C4-2B (cell line): ENCODE measurements at regions not wholly inside any gene's neighbourhood (a gene's known extent, or its start where the extent isn't known, plus 50 kb on each side); places are given as distances from the start of the nearest gene placed in this dataset.

Source experiments
- ZFX ChIP-seq: fragments of 450-650 bp; IDR thresholded peaks from 2 replicates; pipeline ENCODE4 v1.6.1; 2017
- TF ChIP-seq, protein P1 (sequence below): fragments of 450-650 bp; conservative IDR thresholded peaks from 2 replicates; pipeline ENCODE4 v1.5.1; 2017; ENCODE audit warnings: mild to moderate bottlenecking

GRCh38 chr20:11197851-11198250 is 524.1 kb upstream of the JAG1 start:
- TF ChIP-seq, protein P1, sequence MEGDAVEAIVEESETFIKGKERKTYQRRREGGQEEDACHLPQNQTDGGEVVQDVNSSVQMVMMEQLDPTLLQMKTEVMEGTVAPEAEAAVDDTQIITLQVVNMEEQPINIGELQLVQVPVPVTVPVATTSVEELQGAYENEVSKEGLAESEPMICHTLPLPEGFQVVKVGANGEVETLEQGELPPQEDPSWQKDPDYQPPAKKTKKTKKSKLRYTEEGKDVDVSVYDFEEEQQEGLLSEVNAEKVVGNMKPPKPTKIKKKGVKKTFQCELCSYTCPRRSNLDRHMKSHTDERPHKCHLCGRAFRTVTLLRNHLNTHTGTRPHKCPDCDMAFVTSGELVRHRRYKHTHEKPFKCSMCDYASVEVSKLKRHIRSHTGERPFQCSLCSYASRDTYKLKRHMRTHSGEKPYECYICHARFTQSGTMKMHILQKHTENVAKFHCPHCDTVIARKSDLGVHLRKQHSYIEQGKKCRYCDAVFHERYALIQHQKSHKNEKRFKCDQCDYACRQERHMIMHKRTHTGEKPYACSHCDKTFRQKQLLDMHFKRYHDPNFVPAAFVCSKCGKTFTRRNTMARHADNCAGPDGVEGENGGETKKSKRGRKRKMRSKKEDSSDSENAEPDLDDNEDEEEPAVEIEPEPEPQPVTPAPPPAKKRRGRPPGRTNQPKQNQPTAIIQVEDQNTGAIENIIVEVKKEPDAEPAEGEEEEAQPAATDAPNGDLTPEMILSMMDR: no peak
- TF ChIP-seq ZFX: no peak
